ENCODE measurements at regions not wholly inside any gene's neighbourhood (a gene's known extent, or its start where the extent isn't known, plus 50 kb on each side); places are given as distances from the start of the nearest gene placed in this dataset.

DNA sequence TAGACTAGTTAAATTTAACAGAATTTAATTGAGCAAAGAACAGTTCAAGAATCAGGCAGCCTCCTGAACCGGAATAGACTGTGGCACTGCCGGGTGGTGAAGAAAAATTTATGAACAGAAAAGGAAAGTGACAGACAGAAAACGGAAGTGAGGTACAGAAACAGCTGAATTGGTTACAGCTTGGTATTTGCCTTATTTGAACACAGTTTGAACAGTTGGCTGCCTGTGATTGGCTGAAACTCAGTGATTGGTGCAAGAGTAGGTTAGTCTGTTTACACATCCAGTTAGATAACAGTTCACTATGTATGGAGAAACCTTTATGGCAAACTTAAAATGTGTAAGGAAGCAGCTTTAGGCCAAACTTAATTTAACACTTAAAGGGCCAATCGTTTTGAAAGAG is 116.0 kb upstream of the CITED2 start:
- 28% methylated on average over 3 of the region's 4 CpGs for WGBS (ENCODE audit: insufficient coverage, low lambda C conversion rate)
- H3K27ac ChIP-seq (ENCODE audit: low read length) = no peak overlapping the region
- peak; percentile 30 to 69 for DNase-seq

GRCh38 chr6:139486476-139486799 is 112.0 kb upstream of the CITED2 start:
- no peak for DNase-seq
- Histone ChIP-seq H3K36me3 (ENCODE audit: control insufficient read depth, insufficient read depth, low read length) (no peaks in the 10 kb centered on the region), H3K9me3 (ENCODE audit: control insufficient read depth, low read depth, low read length) (no peaks in the 10 kb centered on the region), H3K27me3 (ENCODE audit: control insufficient read depth, insufficient read depth, low read length) (no peaks in the 10 kb centered on the region), H3K4me3 (ENCODE audit: low read length) (no peak overlapping the region), H3K4me1 (ENCODE audit: control insufficient read depth, insufficient read depth, low read length) (no peaks in the 10 kb centered on the region), H3K27ac (ENCODE audit: low read length) (no peak overlapping the region)

More for the DNA sequence above, 116.0 kb upstream of the CITED2 start:
- Histone ChIP-seq H3K9me3 (ENCODE audit: control insufficient read depth, low read depth, low read length) (no peaks in the 10 kb centered on the region), H3K4me1 (ENCODE audit: control insufficient read depth, insufficient read depth, low read length) (no peaks in the 10 kb centered on the region), H3K27me3 (ENCODE audit: control insufficient read depth, insufficient read depth, low read length) (no peaks in the 10 kb centered on the region), H3K36me3 (ENCODE audit: control insufficient read depth, insufficient read depth, low read length) (no peaks in the 10 kb centered on the region), H3K4me3 (ENCODE audit: low read length) (no peak overlapping the region)

- Histone ChIP-seq H3K36me3 (ENCODE audit: control insufficient read depth, insufficient read depth, low read length) (no peaks in the 10 kb centered on the region), H3K9me3 (ENCODE audit: control insufficient read depth, low read depth, low read length) (no peaks in the 10 kb centered on the region), H3K4me1 (ENCODE audit: control insufficient read depth, insufficient read depth, low read length) (no peaks in the 10 kb centered on the region), H3K27me3 (ENCODE audit: control insufficient read depth, insufficient read depth, low read length) (no peaks in the 10 kb centered on the region), H3K4me3 (ENCODE audit: low read length) (no peak overlapping the region), H3K27ac (ENCODE audit: low read length) (no peak overlapping the region)
- no CpG with 5 or more reads among the region's 5 CpGs for WGBS (ENCODE audit: insufficient coverage, low lambda C conversion rate)
- no peak for DNase-seq
These were observed 111.5 kb upstream of the CITED2 start for GRCh38 chr6:139485742-139486475.

- no peak overlapping the region for H3K27ac ChIP-seq (ENCODE audit: low read length)
- H3K9me3 ChIP-seq (ENCODE audit: control insufficient read depth, low read depth, low read length) = no peaks in the 10 kb centered on the region
- no CpG with 5 or more reads among the region's 2 CpGs for WGBS (ENCODE audit: insufficient coverage, low lambda C conversion rate)
- DNase-seq = no peak
- H3K36me3 ChIP-seq (ENCODE audit: control insufficient read depth, insufficient read depth, low read length) = no peaks in the 10 kb centered on the region
- H3K27me3 ChIP-seq (ENCODE audit: control insufficient read depth, insufficient read depth, low read length) = no peaks in the 10 kb centered on the region
- H3K4me3 ChIP-seq (ENCODE audit: low read length) = no peak overlapping the region
- H3K4me1 ChIP-seq (ENCODE audit: control insufficient read depth, insufficient read depth, low read length) = no peaks in the 10 kb centered on the region
These were observed 110.7 kb upstream of the CITED2 start for GRCh38 chr6:139485185-139485584.

GRCh38 chr6:139483079-139483478 is 108.6 kb upstream of the CITED2 start:
- no peaks in the 10 kb centered on the region for H3K36me3 ChIP-seq (ENCODE audit: control insufficient read depth, insufficient read depth, low read length)
- no peak overlapping the region for H3K27ac ChIP-seq (ENCODE audit: low read length)
- H3K4me3 ChIP-seq (ENCODE audit: low read length) = no peak overlapping the region
- no peak for DNase-seq
- no peaks in the 10 kb centered on the region for H3K9me3 ChIP-seq (ENCODE audit: control insufficient read depth, low read depth, low read length)
- 87% methylated on average over 3 of the region's 8 CpGs for WGBS (ENCODE audit: insufficient coverage, low lambda C conversion rate)
- no peaks in the 10 kb centered on the region for H3K27me3 ChIP-seq (ENCODE audit: control insufficient read depth, insufficient read depth, low read length)
- no peaks in the 10 kb centered on the region for H3K4me1 ChIP-seq (ENCODE audit: control insufficient read depth, insufficient read depth, low read length)

GRCh38 chr6:139482287-139482686 is 107.8 kb upstream of the CITED2 start:
- Histone ChIP-seq H3K36me3 (ENCODE audit: control insufficient read depth, insufficient read depth, low read length) (no peaks in the 10 kb centered on the region), H3K27me3 (ENCODE audit: control insufficient read depth, insufficient read depth, low read length) (no peaks in the 10 kb centered on the region), H3K27ac (ENCODE audit: low read length) (no peak overlapping the region), H3K4me3 (ENCODE audit: low read length) (no peak overlapping the region), H3K9me3 (ENCODE audit: control insufficient read depth, low read depth, low read length) (no peaks in the 10 kb centered on the region), H3K4me1 (ENCODE audit: control insufficient read depth, insufficient read depth, low read length) (no peaks in the 10 kb centered on the region)
- DNase-seq = no peak
- WGBS (ENCODE audit: insufficient coverage, low lambda C conversion rate) = no CpG with 5 or more reads among the region's 3 CpGs

GRCh38 chr6:139480356-139481165 is 106.1 kb upstream of the CITED2 start:
- H3K27ac ChIP-seq (ENCODE audit: low read length) = no peak overlapping the region
- H3K4me3 ChIP-seq (ENCODE audit: low read length) = no peak overlapping the region
- no peaks in the 10 kb centered on the region for H3K27me3 ChIP-seq (ENCODE audit: control insufficient read depth, insufficient read depth, low read length)
- no peak for DNase-seq
- H3K9me3 ChIP-seq (ENCODE audit: control insufficient read depth, low read depth, low read length) = no peaks in the 10 kb centered on the region
- peaks cover 5% of the 10 kb centered on the region for H3K4me1 ChIP-seq (ENCODE audit: control insufficient read depth, insufficient read depth, low read length)
- no CpG with 5 or more reads among the region's 10 CpGs for WGBS (ENCODE audit: insufficient coverage, low lambda C conversion rate)
- H3K36me3 ChIP-seq (ENCODE audit: control insufficient read depth, insufficient read depth, low read length) = no peaks in the 10 kb centered on the region

DNA sequence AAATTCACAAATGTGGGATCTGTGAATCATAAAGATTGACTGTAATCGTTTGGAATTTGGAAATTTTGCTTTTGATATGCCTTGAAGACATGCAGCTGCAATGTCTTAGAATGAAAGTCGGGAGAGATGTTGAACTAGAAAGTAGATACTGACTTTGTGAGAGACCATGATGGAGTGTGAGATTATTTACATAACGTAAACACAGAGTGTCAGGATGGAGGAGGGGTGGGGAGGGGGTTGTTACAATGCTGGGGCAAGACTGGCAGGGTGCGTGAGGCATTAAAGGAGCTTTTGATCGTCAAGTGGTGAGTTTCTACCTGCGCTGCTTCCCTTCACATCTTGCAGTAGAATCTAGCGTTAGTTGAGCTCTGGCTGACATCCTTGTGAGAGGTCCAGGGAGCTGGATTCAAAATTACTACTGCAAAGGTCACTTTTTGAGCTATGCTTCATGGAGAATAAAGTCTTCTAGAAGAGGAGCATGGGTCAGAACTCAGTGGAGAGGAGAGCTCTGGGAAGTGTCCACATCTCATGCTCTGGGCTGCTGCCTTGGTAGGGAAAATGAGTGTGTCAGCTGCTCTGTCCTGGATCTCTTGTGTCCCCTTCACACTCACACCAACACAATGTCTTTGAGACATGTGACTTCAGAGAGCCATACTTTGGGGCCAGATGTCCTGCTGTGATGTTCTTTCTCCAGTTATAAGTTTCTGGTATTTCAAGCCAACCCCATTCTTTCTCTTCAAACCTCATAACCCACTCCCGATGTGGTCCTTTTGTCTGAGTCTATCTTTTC is 105.2 kb upstream of the CITED2 start:
- 75% methylated on average over 3 of the region's 8 CpGs for WGBS (ENCODE audit: insufficient coverage, low lambda C conversion rate)
- Histone ChIP-seq H3K9me3 (ENCODE audit: control insufficient read depth, low read depth, low read length) (no peaks in the 10 kb centered on the region), H3K4me1 (ENCODE audit: control insufficient read depth, insufficient read depth, low read length) (peaks cover 13% of the 10 kb centered on the region), H3K36me3 (ENCODE audit: control insufficient read depth, insufficient read depth, low read length) (no peaks in the 10 kb centered on the region), H3K4me3 (ENCODE audit: low read length) (no peak overlapping the region), H3K27me3 (ENCODE audit: control insufficient read depth, insufficient read depth, low read length) (no peaks in the 10 kb centered on the region), H3K27ac (ENCODE audit: low read length) (no peak overlapping the region)
- DNase-seq = no peak

GRCh38 chr6:139475646-139476045 is 101.2 kb upstream of the CITED2 start:
- no peaks in the 10 kb centered on the region for H3K9me3 ChIP-seq (ENCODE audit: control insufficient read depth, low read depth, low read length)
- H3K4me1 ChIP-seq (ENCODE audit: control insufficient read depth, insufficient read depth, low read length) = peaks cover 19% of the 10 kb centered on the region
- 0% methylated on average over 1 of the region's 4 CpGs for WGBS (ENCODE audit: insufficient coverage, low lambda C conversion rate)
- H3K36me3 ChIP-seq (ENCODE audit: control insufficient read depth, insufficient read depth, low read length) = no peaks in the 10 kb centered on the region
- H3K27ac ChIP-seq (ENCODE audit: low read length) = no peak overlapping the region
- no peak overlapping the region for H3K4me3 ChIP-seq (ENCODE audit: low read length)
- DNase-seq = no peak
- H3K27me3 ChIP-seq (ENCODE audit: control insufficient read depth, insufficient read depth, low read length) = no peaks in the 10 kb centered on the region

- peaks cover 19% of the 10 kb centered on the region for H3K4me1 ChIP-seq (ENCODE audit: control insufficient read depth, insufficient read depth, low read length)
- 100% methylated on average over 1 of the region's 5 CpGs for WGBS (ENCODE audit: insufficient coverage, low lambda C conversion rate)
- H3K4me3 ChIP-seq (ENCODE audit: low read length) = no peak overlapping the region
- DNase-seq = no peak
- no peaks in the 10 kb centered on the region for H3K27me3 ChIP-seq (ENCODE audit: control insufficient read depth, insufficient read depth, low read length)
- peak overlapping the region; percentile 16 for H3K27ac ChIP-seq (ENCODE audit: low read length)
- H3K36me3 ChIP-seq (ENCODE audit: control insufficient read depth, insufficient read depth, low read length) = no peaks in the 10 kb centered on the region
- H3K9me3 ChIP-seq (ENCODE audit: control insufficient read depth, low read depth, low read length) = no peaks in the 10 kb centered on the region
These were observed 100.8 kb upstream of the CITED2 start for GRCh38 chr6:139475241-139475640.

Data from large intestine (tissue), 3 donors.